ENCODE measurements at regions not wholly inside any gene's neighbourhood (a gene's known extent, or its start where the extent isn't known, plus 50 kb on each side); places are given as distances from the start of the nearest gene placed in this dataset.

GRCh38 chr9:107118863-107119624, 164.0 kb upstream of the RAD23B start:
- peaks cover 28% of the 10 kb centered on the region for H3K27me3 ChIP-seq (replicated peaks; ENCODE audit: insufficient read depth)
- H3K79me2 ChIP-seq (ENCODE audit: insufficient read depth), result no peaks in the 10 kb centered on the region
- H3K9ac ChIP-seq, result no peak overlapping the region
- no peaks in the 10 kb centered on the region for H3K9me2 ChIP-seq (ENCODE audit: insufficient read depth)
- no peaks in the 10 kb centered on the region for H4K20me1 ChIP-seq (ENCODE audit: insufficient read depth)
- H3F3A ChIP-seq (ENCODE audit: insufficient read depth), result no peaks in the 10 kb centered on the region
- no peak overlapping the region for H3K27ac ChIP-seq
- H2AFZ ChIP-seq, result no peak overlapping the region
- 37% methylated on average over 6 of the region's 6 CpGs for WGBS, 2 experiments (ENCODE audit: low coverage in 1 of 2, low lambda C conversion rate in 2 of 2, missing lambda C conversion rate in 2 of 2)
- no peak for DNase-seq
- H3K4me1 ChIP-seq (ENCODE audit: insufficient read depth), result no peaks in the 10 kb centered on the region
- TF ChIP-seq EZH2phosphoT487 (IDR thresholded peaks at IDR 0.05; ENCODE audit: insufficient read depth, low read depth), result no peak
- no peaks in the 10 kb centered on the region for H3K9me3 ChIP-seq (ENCODE audit: low read depth)
- H3K36me3 ChIP-seq (ENCODE audit: low read depth), result no peaks in the 10 kb centered on the region
- no peak overlapping the region for H3K4me3 ChIP-seq
- H3K4me2 ChIP-seq (ENCODE audit: unreplicated experiment), result no peak overlapping the region
- in situ Hi-C loops (cut with MboI), result no loop called here

- no peaks in the 10 kb centered on the region for H3K36me3 ChIP-seq (ENCODE audit: low read depth)
- H3K9me2 ChIP-seq (ENCODE audit: insufficient read depth), result no peaks in the 10 kb centered on the region
- DNase-seq, result no peak
- no peak overlapping the region for H3K9ac ChIP-seq
- H3K4me2 ChIP-seq (ENCODE audit: unreplicated experiment), result no peak overlapping the region
- no peaks in the 10 kb centered on the region for H3F3A ChIP-seq (ENCODE audit: insufficient read depth)
- TF ChIP-seq EZH2phosphoT487 (IDR thresholded peaks at IDR 0.05; ENCODE audit: insufficient read depth, low read depth), result no peak
- no peak for TF ChIP-seq EZH2 (IDR thresholded peaks at IDR 0.05; ENCODE audit: insufficient read depth, poor library complexity, severe bottlenecking)
- H3K27me3 ChIP-seq (replicated peaks; ENCODE audit: insufficient read depth), result peaks cover 24% of the 10 kb centered on the region
- no peaks in the 10 kb centered on the region for H4K20me1 ChIP-seq (ENCODE audit: insufficient read depth)
- no peaks in the 10 kb centered on the region for H3K79me2 ChIP-seq (ENCODE audit: insufficient read depth)
- no peaks in the 10 kb centered on the region for H3K9me3 ChIP-seq (ENCODE audit: low read depth)
- in situ Hi-C loops (cut with MboI), result no loop called here
- no peak overlapping the region for H2AFZ ChIP-seq
- no peaks in the 10 kb centered on the region for H3K4me1 ChIP-seq (ENCODE audit: insufficient read depth)
- 68 to 71% methylated on average over 7 of the region's 7 CpGs for WGBS, 2 experiments (ENCODE audit: low coverage in 1 of 2, low lambda C conversion rate in 2 of 2, missing lambda C conversion rate in 2 of 2)
- no peak overlapping the region for H3K4me3 ChIP-seq
- no peak overlapping the region for H3K27ac ChIP-seq
These were observed 163.3 kb upstream of the RAD23B start for GRCh38 chr9:107119735-107120134.

- Histone ChIP-seq H3F3A (ENCODE audit: insufficient read depth) (no peaks in the 10 kb centered on the region), H3K27me3 (replicated peaks; ENCODE audit: insufficient read depth) (peaks cover 21% of the 10 kb centered on the region), H3K36me3 (ENCODE audit: low read depth) (no peaks in the 10 kb centered on the region), H4K20me1 (ENCODE audit: insufficient read depth) (no peaks in the 10 kb centered on the region), H3K4me1 (ENCODE audit: insufficient read depth) (no peaks in the 10 kb centered on the region), H3K9me2 (ENCODE audit: insufficient read depth) (no peaks in the 10 kb centered on the region), H3K9ac (no peak overlapping the region), H3K9me3 (ENCODE audit: low read depth) (no peaks in the 10 kb centered on the region), H3K4me3 (no peak overlapping the region), H3K79me2 (ENCODE audit: insufficient read depth) (no peaks in the 10 kb centered on the region), H2AFZ (no peak overlapping the region), H3K27ac (no peak overlapping the region), H3K4me2 (ENCODE audit: unreplicated experiment) (no peak overlapping the region)
- TF ChIP-seq EZH2phosphoT487 (IDR thresholded peaks at IDR 0.05; ENCODE audit: insufficient read depth, low read depth) (no peak), EZH2 (IDR thresholded peaks at IDR 0.05; ENCODE audit: insufficient read depth, poor library complexity, severe bottlenecking) (no peak)
- no peak for DNase-seq
- in situ Hi-C loops (cut with MboI), result no loop called here
These were observed 159.7 kb upstream of the RAD23B start for GRCh38 chr9:107123389-107123788.

- Histone ChIP-seq H3K27ac (no peak overlapping the region), H3K4me2 (ENCODE audit: unreplicated experiment) (no peak overlapping the region), H2AFZ (no peak overlapping the region), H3K4me3 (no peak overlapping the region), H3K4me1 (ENCODE audit: insufficient read depth) (no peaks in the 10 kb centered on the region), H3K9me3 (ENCODE audit: low read depth) (no peaks in the 10 kb centered on the region), H3K36me3 (ENCODE audit: low read depth) (no peaks in the 10 kb centered on the region), H3F3A (ENCODE audit: insufficient read depth) (no peaks in the 10 kb centered on the region), H4K20me1 (ENCODE audit: insufficient read depth) (no peaks in the 10 kb centered on the region), H3K79me2 (ENCODE audit: insufficient read depth) (no peaks in the 10 kb centered on the region), H3K9ac (no peak overlapping the region), H3K27me3 (replicated peaks; ENCODE audit: insufficient read depth) (peaks cover 13% of the 10 kb centered on the region), H3K9me2 (ENCODE audit: insufficient read depth) (no peaks in the 10 kb centered on the region)
- WGBS, 2 experiments (ENCODE audit: low coverage in 1 of 2, low lambda C conversion rate in 2 of 2, missing lambda C conversion rate in 2 of 2), result 57 to 62% methylated on average over 5 of the region's 5 CpGs
- no peak for DNase-seq
- no peak for TF ChIP-seq EZH2phosphoT487 (IDR thresholded peaks at IDR 0.05; ENCODE audit: insufficient read depth, low read depth)
- TF ChIP-seq EZH2 (IDR thresholded peaks at IDR 0.05; ENCODE audit: insufficient read depth, poor library complexity, severe bottlenecking), result no peak
- in situ Hi-C loops (cut with MboI), result no loop called here
These were observed 155.5 kb upstream of the RAD23B start for GRCh38 chr9:107127608-107128007.

Data from GM23248 (cell line).